Activated CD4-positive, alpha-beta T cell treated with anti-CD3 and anti-CD28 coated beads, Interleukin-2, Interleukin-4, amounts not matched to agents 100 ng/mL and 50 ng/mL, durations not matched to agents 16 hours and 8 hours (primary cell): ENCODE measurements at regions not wholly inside any gene's neighbourhood (a gene's known extent, or its start where the extent isn't known, plus 50 kb on each side); places are given as distances from the start of the nearest gene placed in this dataset.

Experiments
- DNase-seq: peaks from one replicate; pipeline ENCODE4 v3.0.0-alpha.2; 2020; ENCODE audit warnings: low spot score

GRCh38 chr2:79355569-79355968 lies 157.3 kb upstream of the CTNNA2 start:
- no peak for DNase-seq

- DNase-seq = no peak
Measured at GRCh38 chr2:79327460-79327859, 167.9 kb upstream of the REG3A start.

GRCh38 chr2:79320871-79321270 lies 161.3 kb upstream of the REG3A start:
- DNase-seq = no peak

- no peak for DNase-seq
Measured at GRCh38 chr2:79294994-79295393, 135.4 kb upstream of the REG3A start.

DNA sequence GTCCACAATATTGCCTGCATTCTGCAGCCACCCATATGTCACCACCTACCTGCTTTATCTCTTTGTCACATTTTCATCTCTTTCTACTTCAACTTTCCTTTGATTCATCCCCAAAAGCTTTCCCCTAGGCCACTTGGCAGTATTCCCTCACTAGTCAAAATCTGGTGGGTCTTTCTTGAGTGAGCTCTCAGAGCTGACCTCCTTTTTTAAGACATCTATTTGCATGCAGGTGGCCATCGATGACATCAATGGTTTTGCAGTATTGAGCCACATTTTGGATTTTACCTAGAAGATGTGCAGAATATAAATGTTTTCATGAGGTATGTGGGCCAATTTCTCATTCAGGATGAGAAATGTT lies 133.4 kb upstream of the REG3A start:
- no peak for DNase-seq

DNA sequence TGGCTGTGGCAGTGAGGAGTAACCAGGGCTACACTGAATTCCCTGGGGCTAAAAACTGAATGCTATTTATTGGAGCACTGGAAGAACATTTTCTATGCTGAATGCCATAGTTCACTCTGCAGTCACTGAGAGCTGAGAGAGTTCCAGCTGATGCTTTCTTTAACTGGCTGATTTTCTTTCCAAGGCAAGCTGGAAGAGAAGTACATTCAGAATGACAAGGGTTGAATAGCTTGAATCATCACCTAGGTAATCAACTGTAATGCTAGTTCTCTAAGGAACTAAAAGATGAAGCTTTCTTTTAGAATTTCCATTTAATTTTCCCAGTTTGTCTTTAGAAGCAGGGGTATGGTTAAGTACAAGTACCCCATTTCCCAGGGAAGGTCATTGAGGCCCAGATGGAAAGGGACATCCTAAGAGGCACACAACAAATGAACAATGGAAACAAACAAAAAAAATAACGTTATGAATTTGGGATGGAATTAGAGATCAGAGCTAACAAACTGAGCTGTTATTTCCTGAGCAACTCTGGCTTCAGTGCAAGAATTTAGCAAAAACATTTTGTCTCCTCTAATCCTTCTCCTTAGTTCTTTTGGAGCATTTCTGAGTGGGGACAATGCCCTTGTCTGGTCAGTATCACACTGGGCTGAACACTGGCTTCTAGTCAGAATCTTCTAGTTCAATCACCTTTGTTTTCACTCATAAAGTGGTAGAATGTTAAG lies 132.8 kb upstream of the REG3A start:
- no peak for DNase-seq

- no peak for DNase-seq
Measured at GRCh38 chr2:79275863-79276262, 116.3 kb upstream of the REG3A start.

- no peak for DNase-seq
Measured at GRCh38 chr2:79275197-79275596, 115.6 kb upstream of the REG3A start.

- DNase-seq = no peak
Measured at GRCh38 chr2:79272616-79273015, 113.1 kb upstream of the REG3A start.

DNA sequence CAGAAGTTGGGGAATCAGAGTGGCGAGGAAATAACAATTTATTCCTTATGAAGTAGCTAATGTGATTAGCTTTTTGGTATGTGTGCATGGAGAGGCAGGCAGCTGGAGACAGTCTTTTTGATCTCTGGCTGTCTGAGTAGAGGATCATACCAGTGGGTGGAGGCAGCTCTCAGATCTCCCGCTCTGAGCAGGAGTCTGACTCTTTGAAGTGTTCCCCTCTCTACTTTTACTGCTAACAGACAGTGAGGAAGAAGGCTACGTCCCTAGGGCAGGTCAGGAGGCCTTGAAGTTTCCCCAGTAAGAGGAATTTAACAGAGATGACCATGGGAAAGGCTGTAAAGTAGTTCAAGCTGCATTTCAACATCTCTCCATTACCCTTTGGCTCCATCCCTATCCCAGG lies 111.9 kb upstream of the REG3A start:
- DNase-seq = no peak

- DNase-seq = no peak
Measured at GRCh38 chr2:79260848-79261247, 101.3 kb upstream of the REG3A start.

GRCh38 chr2:79259959-79260358 lies 100.4 kb upstream of the REG3A start:
- DNase-seq = no peak

GRCh38 chr2:79259296-79259695 lies 99.7 kb upstream of the REG3A start:
- no peak for DNase-seq

DNA sequence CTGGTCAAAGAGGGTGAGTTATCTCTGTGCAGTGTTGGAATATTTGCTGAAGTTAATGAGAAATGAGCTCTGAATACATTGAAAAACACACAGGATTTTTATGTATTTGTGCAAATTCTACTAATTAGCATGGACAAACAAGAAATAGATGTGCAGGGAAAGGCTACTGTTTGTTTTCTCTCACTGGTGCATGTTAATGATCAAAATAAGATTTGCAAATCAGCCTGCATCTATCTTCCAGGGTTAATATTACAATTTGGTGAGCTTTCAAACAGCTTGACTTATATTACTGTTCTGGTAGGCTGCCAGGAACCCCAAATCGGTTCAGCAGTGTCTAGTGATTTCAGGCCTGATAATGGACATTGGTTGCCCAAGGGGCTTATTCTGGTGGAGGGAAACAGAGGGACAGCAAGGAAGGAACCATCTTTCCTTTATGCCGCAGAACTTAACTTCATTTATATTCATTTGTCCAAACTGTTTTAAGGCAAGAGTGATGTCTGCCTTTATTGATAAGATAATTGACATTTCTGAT lies 93.8 kb upstream of the REG3A start:
- no peak for DNase-seq

- DNase-seq = no peak
Measured at GRCh38 chr2:79250656-79251055, 91.1 kb upstream of the REG3A start.

DNA sequence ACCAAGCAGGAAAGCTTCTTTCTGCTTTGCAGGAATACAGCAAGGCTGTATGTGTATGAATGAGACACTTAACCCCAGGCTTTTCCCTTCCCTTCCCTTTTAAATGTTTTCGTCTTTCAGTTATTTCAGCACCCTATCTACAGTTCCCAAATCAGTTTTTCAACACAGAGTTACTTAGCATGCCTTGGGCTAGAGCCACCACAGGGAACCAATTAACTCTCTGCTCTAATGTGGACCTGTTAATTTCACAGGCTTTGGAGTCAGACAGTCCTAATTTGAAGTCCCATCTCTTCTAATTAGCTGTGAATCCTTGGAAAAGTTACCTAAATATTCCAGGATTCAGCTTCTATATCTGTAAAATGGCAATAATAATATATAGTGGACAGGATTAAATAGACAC lies 89.2 kb upstream of the REG3A start:
- no peak for DNase-seq

DNA sequence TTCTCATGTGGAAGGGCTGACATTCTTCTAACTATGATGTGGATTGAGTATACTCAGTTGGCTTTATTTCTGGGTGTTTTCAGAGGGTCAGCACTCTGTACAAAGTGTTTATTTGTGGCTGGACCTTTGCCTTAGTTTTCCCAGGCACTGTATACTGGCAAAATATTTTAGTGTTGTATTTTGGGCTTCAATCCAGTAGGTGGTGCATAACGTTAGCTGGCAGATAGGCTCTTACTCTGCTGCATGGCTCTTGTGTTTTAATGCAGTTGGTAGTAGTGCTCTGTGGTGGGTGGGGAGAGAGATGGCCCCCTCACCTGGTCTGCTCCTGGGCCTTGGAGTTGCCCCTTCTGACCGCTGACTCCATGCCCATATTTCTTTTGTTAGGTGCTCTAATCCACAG lies 75.6 kb upstream of the REG3A start:
- DNase-seq = no peak

- no peak for DNase-seq
Measured at GRCh38 chr2:79223539-79223938, 64.0 kb upstream of the REG3A start.

GRCh38 chr2:79219383-79219988 lies 59.9 kb upstream of the REG3A start:
- DNase-seq = peak; percentile 51

- DNase-seq = no peak
Measured at GRCh38 chr2:79210274-79210917, 50.8 kb upstream of the REG3A start.
